ENCODE measurements at regions not wholly inside any gene's neighbourhood (a gene's known extent, or its start where the extent isn't known, plus 50 kb on each side); places are given as distances from the start of the nearest gene placed in this dataset.

DNA sequence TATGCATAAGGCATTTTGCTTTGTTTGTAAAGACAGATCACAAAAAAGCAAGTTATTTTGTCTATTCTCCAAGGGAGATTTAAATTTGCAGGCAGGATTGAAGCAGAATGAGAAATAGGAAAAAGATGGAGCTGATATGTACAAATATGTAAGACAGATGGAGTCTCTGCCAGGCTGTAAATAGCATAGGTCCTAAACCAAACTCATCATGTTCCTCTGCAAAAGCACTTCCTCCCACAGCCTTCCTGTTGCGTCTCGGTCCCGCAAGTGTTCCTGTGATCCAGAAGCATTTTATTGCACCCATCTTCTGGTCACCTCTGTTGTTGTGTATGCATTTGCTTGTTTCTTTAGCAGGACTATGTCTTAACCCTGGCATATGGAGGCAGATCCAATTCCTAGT is 95.7 kb upstream of the CLDN10 start:
- no peak overlapping the region for H3K4ac ChIP-seq (replicated peaks; ENCODE audit: insufficient read length, low read depth, low read length)
- POLR2A ChIA-PET (ENCODE audit: partially characterized antibody) = interaction anchor here (1.4 kb wide), 1 partner anchor 16 kb away, joined by 3 read pairs; no protein-coding TSS in a partner anchor

More for the DNA sequence above, 95.7 kb upstream of the CLDN10 start:
- Histone ChIP-seq H3K27me3 (replicated peaks in 1 of 4; ENCODE audit: control insufficient read depth in 3 of 4, extremely low read depth in 1 of 4, insufficient read depth in 3 of 4, low read length in 3 of 4) (no peaks in the 10 kb centered on the region), H2BK15ac (ENCODE audit: low read length) (no peak overlapping the region), H4K8ac (ENCODE audit: extremely low read depth, insufficient read depth, low read length) (no peak overlapping the region), H3K36me3 (ENCODE audit: control insufficient read depth in 2 of 4, insufficient read depth in 4 of 4, low read length in 3 of 4) (no peaks in the 10 kb centered on the region), H2BK5ac (ENCODE audit: low read depth, low read length) (no peak overlapping the region), H2BK12ac (ENCODE audit: low read depth, low read length) (no peak overlapping the region), H2AFZ (ENCODE audit: low read length) (no peak overlapping the region), H3K14ac (ENCODE audit: insufficient read length) (no peak overlapping the region), H3K4me2 (ENCODE audit: insufficient read depth in 1 of 2, low read depth in 2 of 2, low read length in 2 of 2) (no peak overlapping the region), H3K9me3 (ENCODE audit: insufficient read depth in 2 of 2, low read depth in 1 of 2, low read length in 1 of 2) (peaks cover 11 to 12% of the 10 kb centered on the region in 2 experiments), H2BK20ac (ENCODE audit: low read length) (no peak overlapping the region), H3K23ac (ENCODE audit: insufficient read length) (no peak overlapping the region), H3K23me2 (ENCODE audit: low read depth, low read length) (no peaks in the 10 kb centered on the region; the same call in 1 of the 2 replicates), H2BK120ac (replicated peaks; ENCODE audit: low read depth, low read length) (no peak overlapping the region), H2AK5ac (ENCODE audit: low read depth, low read length) (no peak overlapping the region), H3K4me1 (replicated peaks in 1 of 4; ENCODE audit: control insufficient read depth in 3 of 4, insufficient read depth in 4 of 4, low read length in 3 of 4) (no peaks in the 10 kb centered on the region), H4K91ac (replicated peaks; ENCODE audit: insufficient read length, low read length) (no peak overlapping the region), H4K20me1 (replicated peaks in 1 of 2; ENCODE audit: control insufficient read depth in 1 of 2, insufficient read depth in 2 of 2, low read length in 2 of 2) (no peaks in the 10 kb centered on the region), H3K4me3 (ENCODE audit: extremely low read depth in 1 of 4, insufficient read depth in 2 of 4, low read depth in 3 of 4, low read length in 4 of 4) (no peak overlapping the region), H4K5ac (ENCODE audit: insufficient read length, low read depth, low read length) (no peak overlapping the region), H3K18ac (ENCODE audit: extremely low read depth, low read length) (no peak overlapping the region), H3K27ac (ENCODE audit: low read depth, low read length) (no peak overlapping the region), H3K56ac (replicated peaks; ENCODE audit: insufficient read length, low read depth, low read length) (no peak overlapping the region), H3K79me2 (ENCODE audit: control insufficient read depth in 1 of 2, insufficient read depth in 2 of 2, low read length in 2 of 2) (no peaks in the 10 kb centered on the region), H3K9ac (replicated peaks in 1 of 4; ENCODE audit: extremely low read depth in 1 of 4, low read depth in 3 of 4, low read length in 3 of 4) (no peak overlapping the region), H3K79me1 (ENCODE audit: low read depth, low read length) (no peaks in the 10 kb centered on the region)
- TF ChIP-seq CTBP2 (IDR thresholded peaks at IDR 0.05; ENCODE audit: borderline replicate concordance, insufficient read depth, insufficient read length, low read length) (no peak), BACH1 (IDR thresholded peaks at IDR 0.05; ENCODE audit: low read length) (no peak), KDM5A (IDR thresholded peaks at IDR 0.05; ENCODE audit: low read length) (no peak)
- FAIRE-seq (no peak), DNase-seq (ENCODE audit: low read depth in 1 of 2, low spot score in 2 of 2) (no peak)
- CTCF ChIA-PET (ENCODE audit: partially characterized antibody) = interaction anchor here (0.6 to 1.9 kb wide), 5 partner anchors 9 to 1501 kb away, joined by 3 to 5 read pairs (median 3); no protein-coding TSS in a partner anchor
- WGBS, 2 experiments (ENCODE audit: extremely low coverage in 1 of 2, insufficient coverage in 1 of 2, insufficient read length in 1 of 2, insufficient replicate concordance in 2 of 2, low coverage in 1 of 2, low lambda C conversion rate in 2 of 2, missing lambda C conversion rate in 1 of 2) = 93% methylated on average over 3 of the region's 3 CpGs; no CpG with 5 or more reads in 1 of the 2 experiments

All from H1 (cell line).